Upper lobe of left lung (tissue), 6 donors: ENCODE measurements at regions not wholly inside any gene's neighbourhood (a gene's known extent, or its start where the extent isn't known, plus 50 kb on each side); places are given as distances from the start of the nearest gene placed in this dataset.

Experiments used
- ATAC-seq, 2 donors: fragments of 200-7000 bp; cut with Tn5 transposase; one replicate each; pipeline ENCODE4 v1.9.1; 2022; ENCODE audit warnings: mild to moderate bottlenecking in 2 of 2, moderate library complexity in 2 of 2; ENCODE audit not compliant: low FRiP score in 2 of 2
- DNase-seq, 2 donors: peaks; one replicate each; pipeline ENCODE4 v3.0.0-alpha.2; 2019 to 2020
- H3K27ac ChIP-seq, 4 donors: fragments of 200-600 bp; sonication (generic); one replicate each; pipeline ENCODE4 v1.5.1; 2016 to 2019
- H3K27me3 ChIP-seq, 4 donors: fragments of 200-600 bp; sonication (generic); one replicate each; pipeline ENCODE4 v1.5.1; 2017 to 2019
- H3K36me3 ChIP-seq, 4 donors: fragments of 200-600 bp; sonication (generic); one replicate each; pipeline ENCODE4 v1.5.1; 2016 to 2019
- H3K4me1 ChIP-seq, 4 donors: fragments of 200-600 bp; sonication (generic); one replicate each; pipeline ENCODE4 v1.5.1; 2018 to 2019
- H3K4me3 ChIP-seq, 4 donors: fragments of 200-600 bp; sonication (generic); one replicate each; pipeline ENCODE4 v1.5.1; 2017 to 2019; ENCODE audit warnings: mild to moderate bottlenecking in 2 of 4, moderate library complexity in 1 of 4
- H3K9me3 ChIP-seq, 4 donors: fragments of 200-600 bp; sonication (generic); one replicate each; pipeline ENCODE4 v1.5.1; 2018 to 2019
- EP300 ChIP-seq, 4 donors: sonication (generic); formaldehyde crosslinking; IDR thresholded peaks; one replicate each; pipeline ENCODE4 v1.5.1; 2017; ENCODE audit warnings: antibody characterized with exemption in 4 of 4, control low read depth in 2 of 4
- POLR2A ChIP-seq, 4 donors: fragments of 450-650 bp; IDR thresholded peaks; one replicate each; pipeline ENCODE4 v1.5.1; 2016 to 2017; ENCODE audit warnings: antibody characterized with exemption in 4 of 4, mild to moderate bottlenecking in 2 of 4
- POLR2AphosphoS5 ChIP-seq, 2 donors: sonication (generic); formaldehyde crosslinking; IDR thresholded peaks; one replicate each; pipeline ENCODE4 v1.5.1; 2017; ENCODE audit warnings: antibody characterized with exemption in 2 of 2
- WGBS, 2 donors: methylation state at CpG; one replicate each; pipeline ENCODE4 v1.1.5; 2017 to 2018; 5-methylcytosine and 5-hydroxymethylcytosine counted together
- TF ChIP-seq, protein P1 (sequence below), 6 experiments: fragments of 450-650 bp in 4 of 6; fragments of 200-600 bp in 2 of 6; sonication (generic) in 2 of 6; IDR thresholded peaks; one replicate each; pipeline ENCODE4 v1.5.1; 2016 to 2019; ENCODE audit warnings: antibody characterized with exemption in 6 of 6
- donor health status: DM: no; HTN: no; CAD: no; lungs with moderate emphysema.
- donor health status: DM: no; HTN: yes; CAD: no; lungs with severe emphysema.

DNA sequence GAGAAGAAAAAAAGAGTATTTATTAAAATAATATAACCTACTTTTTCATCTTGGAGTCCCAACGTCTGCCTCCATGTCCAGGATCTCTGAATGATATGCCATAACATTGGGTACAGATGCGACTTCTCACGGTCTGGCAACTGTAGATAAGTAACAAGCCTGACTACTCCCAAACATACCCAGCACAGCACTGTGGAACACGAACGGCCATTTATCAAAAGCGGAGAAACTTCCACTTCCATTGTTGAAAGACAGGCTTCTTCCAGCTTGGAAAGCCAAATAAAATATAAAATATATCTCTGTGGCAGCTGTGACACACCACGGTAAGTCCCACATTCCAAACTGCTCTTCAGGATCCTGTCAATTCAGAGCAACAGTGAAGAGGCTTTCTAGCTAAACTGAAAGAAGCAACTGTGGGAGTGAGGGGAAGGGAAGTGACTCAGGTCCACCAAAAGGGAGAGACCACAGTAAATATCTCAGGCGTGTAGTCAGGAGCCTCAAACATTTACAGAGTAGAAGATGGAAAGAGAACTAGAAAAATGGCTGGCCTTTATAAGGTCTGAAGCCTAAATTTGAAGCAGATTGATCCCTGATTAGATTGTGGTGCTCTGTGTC is 331.7 kb downstream of the LIG4 start:
- no peak overlapping the region for H3K27ac ChIP-seq
- DNase-seq = no peak
- no peaks in the 10 kb centered on the region for H3K27me3 ChIP-seq
- 65 to 81% methylated on average over 8 of the region's 8 CpGs for WGBS, 2 donors
- ATAC-seq = no peak
- peaks cover 0 to 7% (median 0%) of the 10 kb centered on the region in 4 donors for H3K9me3 ChIP-seq
- TF ChIP-seq POLR2A (IDR thresholded peaks at IDR 0.05) (no peak), POLR2AphosphoS5 (IDR thresholded peaks at IDR 0.05) (no peak), EP300 (IDR thresholded peaks at IDR 0.05) (no peak)
- no peaks in the 10 kb centered on the region for H3K36me3 ChIP-seq
- no peaks in the 10 kb centered on the region for H3K4me1 ChIP-seq
- H3K4me3 ChIP-seq = no peak overlapping the region

DNA sequence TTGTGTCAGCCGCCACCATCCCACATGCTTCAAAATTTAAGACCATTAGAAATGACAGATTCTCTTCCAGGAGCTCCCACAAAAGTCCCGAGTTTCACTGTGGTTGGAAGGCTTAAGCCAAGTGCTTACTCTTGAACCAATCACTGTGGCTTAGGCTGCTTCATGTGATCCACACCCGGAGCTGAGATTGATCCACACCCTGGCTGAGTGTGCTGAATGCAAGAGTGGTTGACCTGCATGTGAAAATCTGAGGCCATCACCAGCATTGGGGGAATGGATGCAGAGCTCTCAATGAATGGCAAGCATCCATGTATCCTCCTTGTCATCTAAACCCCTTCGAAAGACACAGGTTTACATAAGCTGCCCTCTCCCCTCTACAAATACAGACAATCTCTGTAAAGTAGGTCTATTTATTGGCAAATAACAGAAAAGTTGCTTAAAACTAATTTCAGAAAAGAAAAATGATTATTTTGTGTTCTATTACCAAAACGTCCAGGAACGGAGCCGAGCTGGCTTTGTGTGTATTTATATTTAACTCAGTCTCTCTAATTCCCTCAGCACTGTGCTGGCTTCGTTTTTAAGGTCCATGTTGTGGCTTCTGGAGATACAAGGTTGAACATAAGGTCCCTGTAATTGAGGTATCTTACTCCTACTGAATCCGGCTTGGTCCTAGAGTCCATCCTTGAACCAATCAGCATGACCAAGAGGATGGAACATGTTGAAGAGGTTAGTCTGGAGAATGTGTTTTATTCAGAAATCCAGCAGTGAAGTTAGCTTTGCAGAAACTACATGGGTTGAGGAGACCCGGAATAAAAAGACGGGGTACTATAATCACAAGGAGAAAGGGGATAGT is 332.4 kb downstream of the LIG4 start:
- H3K27me3 ChIP-seq = no peaks in the 10 kb centered on the region
- TF ChIP-seq EP300 (IDR thresholded peaks at IDR 0.05) = no peak
- no peak for TF ChIP-seq POLR2AphosphoS5 (IDR thresholded peaks at IDR 0.05)
- no peak for TF ChIP-seq POLR2A (IDR thresholded peaks at IDR 0.05)
- TF ChIP-seq, protein P1, sequence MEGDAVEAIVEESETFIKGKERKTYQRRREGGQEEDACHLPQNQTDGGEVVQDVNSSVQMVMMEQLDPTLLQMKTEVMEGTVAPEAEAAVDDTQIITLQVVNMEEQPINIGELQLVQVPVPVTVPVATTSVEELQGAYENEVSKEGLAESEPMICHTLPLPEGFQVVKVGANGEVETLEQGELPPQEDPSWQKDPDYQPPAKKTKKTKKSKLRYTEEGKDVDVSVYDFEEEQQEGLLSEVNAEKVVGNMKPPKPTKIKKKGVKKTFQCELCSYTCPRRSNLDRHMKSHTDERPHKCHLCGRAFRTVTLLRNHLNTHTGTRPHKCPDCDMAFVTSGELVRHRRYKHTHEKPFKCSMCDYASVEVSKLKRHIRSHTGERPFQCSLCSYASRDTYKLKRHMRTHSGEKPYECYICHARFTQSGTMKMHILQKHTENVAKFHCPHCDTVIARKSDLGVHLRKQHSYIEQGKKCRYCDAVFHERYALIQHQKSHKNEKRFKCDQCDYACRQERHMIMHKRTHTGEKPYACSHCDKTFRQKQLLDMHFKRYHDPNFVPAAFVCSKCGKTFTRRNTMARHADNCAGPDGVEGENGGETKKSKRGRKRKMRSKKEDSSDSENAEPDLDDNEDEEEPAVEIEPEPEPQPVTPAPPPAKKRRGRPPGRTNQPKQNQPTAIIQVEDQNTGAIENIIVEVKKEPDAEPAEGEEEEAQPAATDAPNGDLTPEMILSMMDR (IDR thresholded peaks at IDR 0.05) = no peak
- H3K36me3 ChIP-seq = no peaks in the 10 kb centered on the region
- H3K4me1 ChIP-seq = no peaks in the 10 kb centered on the region
- H3K27ac ChIP-seq = no peak overlapping the region
- 83 to 85% methylated on average over 11 of the region's 11 CpGs for WGBS, 2 donors
- no peak for ATAC-seq
- no peak overlapping the region for H3K4me3 ChIP-seq
- H3K9me3 ChIP-seq = peaks cover 0 to 2% (median 0%) of the 10 kb centered on the region in 4 donors
- no peak for DNase-seq

DNA sequence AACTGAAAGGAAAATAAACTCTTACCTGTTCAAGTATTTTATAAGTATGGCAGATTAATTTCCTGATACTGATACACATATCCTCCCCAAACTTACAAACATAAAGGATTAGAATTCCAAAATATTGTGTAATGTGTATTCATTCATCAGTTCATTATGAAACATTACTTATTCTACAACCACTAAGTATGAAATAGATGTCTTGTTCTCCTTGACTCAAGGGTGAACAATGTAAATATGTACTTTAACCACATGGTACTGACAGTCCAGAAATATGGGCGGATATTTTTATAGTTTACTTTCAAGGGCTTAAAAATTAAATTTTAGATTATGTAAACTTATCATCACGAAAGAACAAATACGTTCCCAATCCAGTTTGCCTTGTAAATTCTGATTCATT is 334.0 kb downstream of the LIG4 start:
- H3K36me3 ChIP-seq = no peaks in the 10 kb centered on the region
- no peaks in the 10 kb centered on the region for H3K4me1 ChIP-seq
- H3K4me3 ChIP-seq = no peak overlapping the region
- no peaks in the 10 kb centered on the region for H3K9me3 ChIP-seq
- no peak for DNase-seq
- WGBS, 2 donors = 68 to 74% methylated on average over 3 of the region's 3 CpGs
- no peak for ATAC-seq
- TF ChIP-seq, protein P1 (IDR thresholded peaks at IDR 0.05) = no peak
- no peak for TF ChIP-seq POLR2A (IDR thresholded peaks at IDR 0.05)
- TF ChIP-seq EP300 (IDR thresholded peaks at IDR 0.05) = peak in 1 of 4 donors; percentile 28
- TF ChIP-seq POLR2AphosphoS5 (IDR thresholded peaks at IDR 0.05) = no peak
- no peak overlapping the region for H3K27ac ChIP-seq
- H3K27me3 ChIP-seq = no peaks in the 10 kb centered on the region

DNA sequence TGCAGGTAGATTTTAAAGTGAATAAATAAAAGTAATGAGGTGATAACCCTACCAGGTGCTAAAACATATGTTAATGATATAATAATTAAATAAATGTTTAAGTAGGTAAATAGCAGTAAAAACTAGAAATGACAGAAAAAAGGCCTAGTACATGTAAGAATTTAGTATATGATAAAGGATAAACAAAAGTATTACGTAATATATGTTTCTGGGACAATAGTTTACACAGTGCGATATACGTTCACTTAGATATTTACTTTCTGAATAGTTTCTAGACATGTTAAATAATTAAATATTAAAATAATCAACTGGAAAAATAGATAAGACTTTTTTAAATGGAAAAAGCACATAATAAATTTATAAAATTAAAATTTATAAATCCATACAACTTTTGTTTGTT is 340.9 kb downstream of the LIG4 start:
- ATAC-seq (no peak), DNase-seq (no peak)
- Histone ChIP-seq H3K27me3 (no peaks in the 10 kb centered on the region), H3K36me3 (no peaks in the 10 kb centered on the region), H3K27ac (no peak overlapping the region), H3K9me3 (no peaks in the 10 kb centered on the region), H3K4me1 (no peaks in the 10 kb centered on the region), H3K4me3 (no peak overlapping the region)
- TF ChIP-seq POLR2A (IDR thresholded peaks at IDR 0.05) = no peak
- TF ChIP-seq, protein P1 (IDR thresholded peaks at IDR 0.05) = no peak
- no peak for TF ChIP-seq POLR2AphosphoS5 (IDR thresholded peaks at IDR 0.05)
- TF ChIP-seq EP300 (IDR thresholded peaks at IDR 0.05) = no peak
- 77 to 84% methylated on average over 3 of the region's 3 CpGs for WGBS, 2 donors

DNA sequence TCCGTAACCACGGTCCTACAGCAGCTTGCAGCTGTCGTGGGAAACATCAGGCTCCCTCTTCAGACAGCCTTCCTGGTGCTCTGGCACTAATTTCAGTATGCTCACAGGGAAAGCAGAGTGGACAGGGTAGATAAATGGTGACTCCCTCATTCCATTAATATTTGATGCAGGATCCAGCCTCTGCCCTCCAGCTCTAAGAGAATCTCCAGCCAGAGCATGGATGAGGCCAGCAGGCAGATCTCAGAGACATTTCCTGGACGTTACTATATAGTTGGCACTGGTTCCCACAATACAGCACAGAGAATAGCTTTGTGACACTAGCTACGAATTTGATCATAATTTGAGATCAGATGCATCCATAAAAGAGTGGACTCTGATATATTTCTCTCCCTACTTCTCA is 341.4 kb downstream of the LIG4 start:
- Histone ChIP-seq H3K27me3 (no peaks in the 10 kb centered on the region), H3K9me3 (no peaks in the 10 kb centered on the region), H3K4me3 (no peak overlapping the region), H3K36me3 (no peaks in the 10 kb centered on the region), H3K27ac (no peak overlapping the region), H3K4me1 (no peaks in the 10 kb centered on the region)
- DNase-seq (no peak), ATAC-seq (no peak)
- WGBS, 2 donors = 56 to 64% methylated on average over 5 of the region's 5 CpGs
- no peak for TF ChIP-seq POLR2A (IDR thresholded peaks at IDR 0.05)
- TF ChIP-seq, protein P1 (IDR thresholded peaks at IDR 0.05) = no peak
- no peak for TF ChIP-seq EP300 (IDR thresholded peaks at IDR 0.05)
- no peak for TF ChIP-seq POLR2AphosphoS5 (IDR thresholded peaks at IDR 0.05)
